Peyer's patch (tissue), 4 donors: ENCODE measurements at regions not wholly inside any gene's neighbourhood (a gene's known extent, or its start where the extent isn't known, plus 50 kb on each side); places are given as distances from the start of the nearest gene placed in this dataset.

Experiments used
- DNase-seq, 3 donors: peaks; one replicate each; pipeline ENCODE4 v3.0.0-alpha.2; 2017 to 2019
- H3K27ac ChIP-seq, 4 donors: fragments of 200-600 bp; sonication (generic); one replicate each; pipeline ENCODE4 v1.5.1; 2016 to 2019
- H3K27me3 ChIP-seq, 2 donors: fragments of 200-600 bp; sonication (generic); one replicate each; pipeline ENCODE4 v1.5.1; 2019
- H3K36me3 ChIP-seq, 3 donors: fragments of 200-600 bp; sonication (generic); one replicate each; pipeline ENCODE4 v1.5.1; 2016 to 2019
- H3K4me1 ChIP-seq, 4 donors: fragments of 200-600 bp; sonication (generic); one replicate each; pipeline ENCODE4 v1.5.1; 2016 to 2019
- H3K4me3 ChIP-seq, 4 donors: fragments of 200-600 bp; sonication (generic); 1 replicate in 3 of 4; 2 replicates in 1 of 4; pipeline ENCODE4 v1.5.1; 2016 to 2019; ENCODE audit warnings: mild to moderate bottlenecking in 1 of 4
- H3K9me3 ChIP-seq, 4 donors: fragments of 200-600 bp; sonication (generic); one replicate each; pipeline ENCODE4 v1.5.1; 2016 to 2019; ENCODE audit warnings: mild to moderate bottlenecking in 1 of 4
- CTCF ChIP-seq, 6 experiments: fragments of 450-650 bp in 4 of 6; fragments of 200-600 bp in 2 of 6; sonication (generic) in 1 of 6; IDR thresholded peaks; one replicate each; pipeline ENCODE4 v1.5.1; 2017 to 2019; ENCODE audit warnings: antibody characterized with exemption in 6 of 6, mild to moderate bottlenecking in 3 of 6, moderate library complexity in 1 of 6
- POLR2A ChIP-seq, 2 donors: fragments of 450-650 bp; IDR thresholded peaks; one replicate each; pipeline ENCODE4 v1.5.1; 2017; ENCODE audit warnings: antibody characterized with exemption in 2 of 2, mild to moderate bottlenecking in 2 of 2, moderate library complexity in 2 of 2

- TF ChIP-seq CTCF (IDR thresholded peaks at IDR 0.05): no peak
- TF ChIP-seq POLR2A (IDR thresholded peaks at IDR 0.05): no peak
- Histone ChIP-seq H3K36me3 (no peaks in the 10 kb centered on the region), H3K4me1 (no peaks in the 10 kb centered on the region), H3K27me3 (no peaks in the 10 kb centered on the region), H3K27ac (no peak overlapping the region), H3K4me3 (no peak overlapping the region), H3K9me3 (no peaks in the 10 kb centered on the region)
- peak in 1 of 3 donors; percentile 57 for DNase-seq
Measured at GRCh38 chr13:106241974-106242953, 293.2 kb downstream of the EFNB2 start.

GRCh38 chr13:106238690-106239089 lies 296.8 kb downstream of the EFNB2 start:
- H3K36me3 ChIP-seq: no peaks in the 10 kb centered on the region
- no peaks in the 10 kb centered on the region for H3K4me1 ChIP-seq
- DNase-seq: no peak
- no peak overlapping the region for H3K27ac ChIP-seq
- no peaks in the 10 kb centered on the region for H3K9me3 ChIP-seq
- TF ChIP-seq POLR2A (IDR thresholded peaks at IDR 0.05): no peak
- no peak for TF ChIP-seq CTCF (IDR thresholded peaks at IDR 0.05)
- H3K4me3 ChIP-seq: no peak overlapping the region
- H3K27me3 ChIP-seq: no peaks in the 10 kb centered on the region

GRCh38 chr13:106234636-106235035 lies 300.8 kb downstream of the EFNB2 start:
- no peak for DNase-seq

GRCh38 chr13:106233134-106233735 lies 302.2 kb downstream of the EFNB2 start:
- no peak for DNase-seq
- no peak for TF ChIP-seq POLR2A (IDR thresholded peaks at IDR 0.05)
- TF ChIP-seq CTCF (IDR thresholded peaks at IDR 0.05): no peak
- H3K4me3 ChIP-seq: no peak overlapping the region
- no peaks in the 10 kb centered on the region for H3K4me1 ChIP-seq
- H3K27me3 ChIP-seq: no peaks in the 10 kb centered on the region
- no peaks in the 10 kb centered on the region for H3K36me3 ChIP-seq
- H3K27ac ChIP-seq: no peak overlapping the region
- H3K9me3 ChIP-seq: no peaks in the 10 kb centered on the region

More at GRCh38 chr13:106234636-106235035, 300.8 kb downstream of the EFNB2 start:
- Histone ChIP-seq H3K36me3 (no peaks in the 10 kb centered on the region), H3K4me1 (no peaks in the 10 kb centered on the region), H3K27me3 (no peaks in the 10 kb centered on the region), H3K4me3 (no peak overlapping the region), H3K9me3 (no peaks in the 10 kb centered on the region), H3K27ac (no peak overlapping the region)
- TF ChIP-seq POLR2A (IDR thresholded peaks at IDR 0.05): no peak

GRCh38 chr13:106232681-106233080 lies 302.8 kb downstream of the EFNB2 start:
- TF ChIP-seq CTCF (IDR thresholded peaks at IDR 0.05) (no peak), POLR2A (IDR thresholded peaks at IDR 0.05) (no peak)
- Histone ChIP-seq H3K27me3 (no peaks in the 10 kb centered on the region), H3K27ac (no peak overlapping the region), H3K9me3 (no peaks in the 10 kb centered on the region), H3K4me1 (no peaks in the 10 kb centered on the region), H3K4me3 (no peak overlapping the region), H3K36me3 (no peaks in the 10 kb centered on the region)
- DNase-seq: no peak

GRCh38 chr13:106230450-106230849 lies 305.0 kb downstream of the EFNB2 start:
- Histone ChIP-seq H3K27ac (no peak overlapping the region), H3K36me3 (no peaks in the 10 kb centered on the region), H3K27me3 (no peaks in the 10 kb centered on the region), H3K9me3 (no peaks in the 10 kb centered on the region), H3K4me3 (no peak overlapping the region), H3K4me1 (no peaks in the 10 kb centered on the region)
- DNase-seq: no peak
- no peak for TF ChIP-seq CTCF (IDR thresholded peaks at IDR 0.05)
- no peak for TF ChIP-seq POLR2A (IDR thresholded peaks at IDR 0.05)
